ENCODE measurements at regions not wholly inside any gene's neighbourhood (a gene's known extent, or its start where the extent isn't known, plus 50 kb on each side); places are given as distances from the start of the nearest gene placed in this dataset.

DNA sequence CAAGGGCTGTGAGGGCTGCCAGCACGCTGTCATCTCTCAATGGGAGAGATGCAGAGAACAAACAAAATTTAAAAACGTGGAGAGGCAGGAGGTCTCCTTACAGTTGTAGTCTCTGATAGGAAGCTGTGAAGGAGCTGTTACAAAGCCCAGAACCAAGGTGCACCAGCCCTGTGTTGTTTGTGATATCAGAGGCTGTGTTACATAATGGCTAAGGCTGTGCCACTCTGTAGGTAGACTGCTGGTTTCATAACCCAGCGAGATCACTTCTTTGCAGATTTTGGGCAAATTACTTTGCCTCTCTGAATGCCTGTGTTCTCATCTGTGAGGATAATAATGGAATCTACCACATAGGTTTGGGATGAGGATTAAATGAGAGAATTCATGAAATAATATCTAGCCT is 1480.7 kb upstream of the WWC1 start:
- no peaks in the 10 kb centered on the region for H3K27me3 ChIP-seq (ENCODE audit: control insufficient read depth in 1 of 2, insufficient read depth in 2 of 2, low read length in 1 of 2)
- H3K9me3 ChIP-seq (ENCODE audit: control insufficient read depth, low read length): no peaks in the 10 kb centered on the region
- H3K36me3 ChIP-seq (ENCODE audit: control insufficient read depth in 1 of 2, insufficient read depth in 2 of 2, low read length in 1 of 2): no peaks in the 10 kb centered on the region
- ATAC-seq (ENCODE audit: low FRiP score): no peak
- intact Hi-C loops (cut with DNase I): no loop called here
- no peaks in the 10 kb centered on the region for H3K4me1 ChIP-seq (ENCODE audit: control insufficient read depth in 1 of 2, insufficient read depth in 2 of 2, low read length in 2 of 2)
- no peak for DNase-seq
- no peak overlapping the region for H3K4me3 ChIP-seq (ENCODE audit: low read length in 2 of 2)
- 85 to 90% methylated on average over 3 of the region's 3 CpGs for WGBS, 2 donors
- H3K27ac ChIP-seq (ENCODE audit: low read depth in 1 of 2, low read length in 2 of 2): no peak overlapping the region

DNA sequence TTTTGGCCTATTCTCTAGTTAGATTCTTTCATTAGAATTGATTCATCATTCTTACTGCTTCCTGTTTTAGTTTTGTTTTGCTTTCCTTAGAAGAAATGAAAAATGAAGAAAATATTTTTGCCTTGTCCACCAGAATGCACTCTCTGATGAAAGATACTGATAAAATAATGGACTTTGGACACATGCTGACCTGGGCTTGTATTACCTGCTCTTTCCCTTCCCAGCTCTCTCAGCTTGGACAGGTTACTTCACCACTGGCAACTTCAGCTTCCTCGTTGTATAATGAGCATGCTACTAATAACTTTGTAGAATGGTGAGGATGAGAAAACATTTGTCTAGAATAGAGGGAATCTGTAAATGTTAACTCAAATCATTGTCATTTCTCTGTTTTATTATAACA is 1468.1 kb upstream of the WWC1 start:
- DNase-seq: no peak
- Histone ChIP-seq H3K27me3 (ENCODE audit: control insufficient read depth in 1 of 2, insufficient read depth in 2 of 2, low read length in 1 of 2) (no peaks in the 10 kb centered on the region), H3K4me3 (ENCODE audit: low read length in 2 of 2) (no peak overlapping the region), H3K4me1 (ENCODE audit: control insufficient read depth in 1 of 2, insufficient read depth in 2 of 2, low read length in 2 of 2) (no peaks in the 10 kb centered on the region), H3K27ac (ENCODE audit: low read depth in 1 of 2, low read length in 2 of 2) (no peak overlapping the region), H3K36me3 (ENCODE audit: control insufficient read depth in 1 of 2, insufficient read depth in 2 of 2, low read length in 1 of 2) (no peaks in the 10 kb centered on the region), H3K9me3 (ENCODE audit: control insufficient read depth, low read length) (no peaks in the 10 kb centered on the region)
- ATAC-seq (ENCODE audit: low FRiP score): no peak
- 69 to 71% methylated on average over 1 of the region's 1 CpG for WGBS, 2 donors
- intact Hi-C loops (cut with DNase I): no loop called here

DNA sequence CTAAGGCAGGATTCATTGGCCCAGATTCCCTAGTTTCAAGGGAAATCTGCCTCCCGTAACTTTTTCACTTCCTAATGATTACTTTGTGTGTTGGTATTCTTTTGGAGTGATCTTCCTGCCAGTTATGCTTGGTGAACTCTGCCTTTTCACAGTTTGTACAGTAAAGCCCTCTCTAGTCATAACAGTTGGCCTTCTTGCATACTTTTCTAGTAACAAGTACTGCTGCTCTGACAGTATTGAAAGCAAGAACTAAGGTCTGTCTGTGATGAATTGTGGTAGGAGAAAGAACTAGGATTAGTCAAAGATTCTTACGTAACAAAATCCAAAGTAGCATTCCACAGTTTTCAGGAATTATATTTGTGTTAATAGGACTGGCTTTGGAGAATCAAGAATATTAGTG is 1457.2 kb upstream of the WWC1 start:
- ATAC-seq (ENCODE audit: low FRiP score) (no peak), DNase-seq (no peak)
- intact Hi-C loops (cut with DNase I): no loop called here
- H3K36me3 ChIP-seq (ENCODE audit: control insufficient read depth in 1 of 2, insufficient read depth in 2 of 2, low read length in 1 of 2): no peaks in the 10 kb centered on the region
- no peaks in the 10 kb centered on the region for H3K4me1 ChIP-seq (ENCODE audit: control insufficient read depth in 1 of 2, insufficient read depth in 2 of 2, low read length in 2 of 2)
- WGBS, 2 donors: 51 to 60% methylated on average over 2 of the region's 2 CpGs
- no peak overlapping the region for H3K4me3 ChIP-seq (ENCODE audit: low read length in 2 of 2)
- H3K27ac ChIP-seq (ENCODE audit: low read depth in 1 of 2, low read length in 2 of 2): no peak overlapping the region
- no peaks in the 10 kb centered on the region for H3K9me3 ChIP-seq (ENCODE audit: control insufficient read depth, low read length)
- H3K27me3 ChIP-seq (ENCODE audit: control insufficient read depth in 1 of 2, insufficient read depth in 2 of 2, low read length in 1 of 2): no peaks in the 10 kb centered on the region

DNA sequence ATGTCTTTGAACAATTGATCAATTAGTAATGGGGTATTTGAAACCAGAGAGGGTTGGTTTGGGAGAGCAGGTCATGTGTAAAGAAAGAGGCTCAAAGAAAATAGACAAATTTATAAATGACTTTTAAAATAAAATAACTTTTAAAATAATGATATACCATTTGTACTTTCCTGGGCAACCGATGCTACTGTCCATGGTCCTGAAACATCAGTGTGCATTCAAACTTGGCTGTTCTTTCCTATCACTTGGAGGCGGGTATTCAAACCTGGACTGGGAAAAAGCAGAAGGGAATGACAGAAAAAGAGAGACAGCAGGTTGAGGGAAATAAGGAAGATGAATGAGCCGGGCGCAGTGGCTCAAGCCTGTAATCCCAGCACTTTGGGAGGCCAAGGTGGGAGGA is 1446.4 kb upstream of the WWC1 start:
- H3K36me3 ChIP-seq (ENCODE audit: control insufficient read depth in 1 of 2, insufficient read depth in 2 of 2, low read length in 1 of 2): no peaks in the 10 kb centered on the region
- no peak overlapping the region for H3K27ac ChIP-seq (ENCODE audit: low read depth in 1 of 2, low read length in 2 of 2)
- 74 to 77% methylated on average over 4 of the region's 4 CpGs for WGBS, 2 donors
- no peak overlapping the region for H3K4me3 ChIP-seq (ENCODE audit: low read length in 2 of 2)
- H3K27me3 ChIP-seq (ENCODE audit: control insufficient read depth in 1 of 2, insufficient read depth in 2 of 2, low read length in 1 of 2): no peaks in the 10 kb centered on the region
- H3K9me3 ChIP-seq (ENCODE audit: control insufficient read depth, low read length): peaks cover 1% of the 10 kb centered on the region
- intact Hi-C loops (cut with DNase I): no loop called here
- DNase-seq (no peak), ATAC-seq (ENCODE audit: low FRiP score) (no peak)
- H3K4me1 ChIP-seq (ENCODE audit: control insufficient read depth in 1 of 2, insufficient read depth in 2 of 2, low read length in 2 of 2): no peaks in the 10 kb centered on the region

DNA sequence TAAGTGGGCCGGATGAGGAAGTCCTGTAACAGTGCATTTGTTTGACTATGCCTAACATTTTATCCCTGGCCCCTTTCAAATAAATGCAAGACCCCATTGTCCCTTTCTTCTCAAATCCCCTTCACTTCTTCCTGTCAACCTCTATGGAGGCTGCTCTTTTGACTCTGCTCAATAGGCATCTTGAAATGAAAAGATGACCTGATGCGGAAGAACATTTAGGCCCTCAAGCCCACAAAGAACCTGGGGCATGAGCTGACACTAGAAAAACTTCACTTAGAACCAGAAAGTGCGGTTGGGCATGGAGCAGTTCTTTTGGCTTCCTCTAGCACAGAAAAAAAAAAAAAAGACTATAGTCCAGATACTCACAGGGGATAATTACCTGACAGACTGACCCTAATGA is 1434.7 kb upstream of the WWC1 start:
- H3K4me1 ChIP-seq (ENCODE audit: control insufficient read depth in 1 of 2, insufficient read depth in 2 of 2, low read length in 2 of 2): no peaks in the 10 kb centered on the region
- H3K27ac ChIP-seq (ENCODE audit: low read depth in 1 of 2, low read length in 2 of 2): no peak overlapping the region
- no peaks in the 10 kb centered on the region for H3K27me3 ChIP-seq (ENCODE audit: control insufficient read depth in 1 of 2, insufficient read depth in 2 of 2, low read length in 1 of 2)
- no peak for DNase-seq
- no peak overlapping the region for H3K4me3 ChIP-seq (ENCODE audit: low read length in 2 of 2)
- no peaks in the 10 kb centered on the region for H3K9me3 ChIP-seq (ENCODE audit: control insufficient read depth, low read length)
- H3K36me3 ChIP-seq (ENCODE audit: control insufficient read depth in 1 of 2, insufficient read depth in 2 of 2, low read length in 1 of 2): no peaks in the 10 kb centered on the region
- WGBS, 2 donors: 73 to 83% methylated on average over 3 of the region's 3 CpGs
- no peak for ATAC-seq (ENCODE audit: low FRiP score)
- intact Hi-C loops (cut with DNase I): no loop called here

DNA sequence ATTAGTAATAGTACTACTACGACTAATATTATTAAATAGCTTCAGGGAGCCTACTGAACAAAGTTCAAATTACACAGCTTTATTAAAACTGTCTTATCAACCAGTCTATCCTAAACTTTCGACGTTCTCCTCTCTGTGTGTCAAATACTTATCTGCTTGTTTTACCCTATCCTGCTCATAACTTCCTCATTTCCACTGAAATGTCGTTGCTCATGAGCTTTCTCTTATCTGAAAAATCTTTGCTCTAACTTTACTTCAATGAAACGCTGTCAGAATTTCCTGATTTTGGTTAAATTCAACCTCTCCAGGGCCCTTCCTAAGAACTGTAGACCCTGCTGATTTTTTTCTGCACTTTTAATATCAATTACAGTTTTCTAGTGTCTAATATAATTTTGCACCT is 1431.0 kb upstream of the WWC1 start:
- Histone ChIP-seq H3K36me3 (ENCODE audit: control insufficient read depth in 1 of 2, insufficient read depth in 2 of 2, low read length in 1 of 2) (no peaks in the 10 kb centered on the region), H3K27me3 (ENCODE audit: control insufficient read depth in 1 of 2, insufficient read depth in 2 of 2, low read length in 1 of 2) (no peaks in the 10 kb centered on the region), H3K27ac (ENCODE audit: low read depth in 1 of 2, low read length in 2 of 2) (no peak overlapping the region), H3K4me3 (ENCODE audit: low read length in 2 of 2) (no peak overlapping the region), H3K4me1 (ENCODE audit: control insufficient read depth in 1 of 2, insufficient read depth in 2 of 2, low read length in 2 of 2) (no peaks in the 10 kb centered on the region), H3K9me3 (ENCODE audit: control insufficient read depth, low read length) (no peaks in the 10 kb centered on the region)
- DNase-seq: no peak
- no peak for ATAC-seq (ENCODE audit: low FRiP score)
- intact Hi-C loops (cut with DNase I): no loop called here
- 51 to 72% methylated on average over 5 of the region's 5 CpGs for WGBS, 2 donors

DNA sequence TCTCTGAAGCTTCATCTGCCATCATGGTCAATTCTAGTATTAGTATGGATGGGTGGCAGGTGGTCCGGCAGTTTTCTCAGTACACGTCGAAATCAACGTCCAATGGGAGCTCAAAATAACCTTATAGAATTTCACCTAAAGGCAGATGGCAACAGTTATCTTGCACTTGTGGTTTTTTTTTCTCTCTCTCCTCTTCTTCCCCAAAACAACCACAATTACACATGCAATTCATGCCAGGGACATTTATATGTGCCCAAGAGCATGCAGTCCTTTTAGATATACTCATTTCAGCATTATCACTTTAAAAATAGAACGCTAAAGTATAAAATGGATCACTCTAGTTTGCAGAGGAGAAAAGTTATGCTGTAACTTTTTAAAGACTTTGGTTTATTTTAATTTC is 1428.9 kb upstream of the WWC1 start:
- ATAC-seq (ENCODE audit: low FRiP score) (no peak), DNase-seq (no peak)
- no peaks in the 10 kb centered on the region for H3K4me1 ChIP-seq (ENCODE audit: control insufficient read depth in 1 of 2, insufficient read depth in 2 of 2, low read length in 2 of 2)
- intact Hi-C loops (cut with DNase I): no loop called here
- no peaks in the 10 kb centered on the region for H3K27me3 ChIP-seq (ENCODE audit: control insufficient read depth in 1 of 2, insufficient read depth in 2 of 2, low read length in 1 of 2)
- no peak overlapping the region for H3K4me3 ChIP-seq (ENCODE audit: low read length in 2 of 2)
- no peaks in the 10 kb centered on the region for H3K9me3 ChIP-seq (ENCODE audit: control insufficient read depth, low read length)
- WGBS, 2 donors: 90 to 91% methylated on average over 5 of the region's 5 CpGs
- no peak overlapping the region for H3K27ac ChIP-seq (ENCODE audit: low read depth in 1 of 2, low read length in 2 of 2)
- no peaks in the 10 kb centered on the region for H3K36me3 ChIP-seq (ENCODE audit: control insufficient read depth in 1 of 2, insufficient read depth in 2 of 2, low read length in 1 of 2)

DNA sequence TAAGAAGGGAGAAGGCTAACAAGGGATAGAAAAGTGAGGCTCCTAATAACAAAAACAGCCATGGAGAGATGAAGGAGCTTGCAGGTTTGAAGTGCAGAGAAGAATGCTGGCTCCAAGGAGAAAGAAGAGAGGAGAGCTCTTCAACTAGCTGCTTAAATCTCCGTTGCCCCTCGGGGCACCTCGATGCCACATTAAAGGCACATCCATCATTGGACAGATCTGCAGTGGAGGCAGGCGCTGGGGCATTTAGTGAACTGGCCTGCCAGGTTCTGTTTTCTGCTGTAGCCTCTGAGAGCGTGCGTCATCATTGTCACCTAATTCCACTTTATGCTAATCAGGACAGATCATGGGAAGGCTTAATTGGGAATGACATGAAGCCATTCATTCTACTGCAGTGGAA is 1426.2 kb upstream of the WWC1 start:
- no peak for ATAC-seq (ENCODE audit: low FRiP score)
- no peaks in the 10 kb centered on the region for H3K27me3 ChIP-seq (ENCODE audit: control insufficient read depth in 1 of 2, insufficient read depth in 2 of 2, low read length in 1 of 2)
- H3K36me3 ChIP-seq (ENCODE audit: control insufficient read depth in 1 of 2, insufficient read depth in 2 of 2, low read length in 1 of 2): no peaks in the 10 kb centered on the region
- no peak overlapping the region for H3K4me3 ChIP-seq (ENCODE audit: low read length in 2 of 2)
- no peak for DNase-seq
- no peaks in the 10 kb centered on the region for H3K9me3 ChIP-seq (ENCODE audit: control insufficient read depth, low read length)
- 58 to 72% methylated on average over 6 of the region's 6 CpGs for WGBS, 2 donors
- intact Hi-C loops (cut with DNase I): no loop called here
- H3K4me1 ChIP-seq (ENCODE audit: control insufficient read depth in 1 of 2, insufficient read depth in 2 of 2, low read length in 2 of 2): no peaks in the 10 kb centered on the region
- H3K27ac ChIP-seq (ENCODE audit: low read depth in 1 of 2, low read length in 2 of 2): no peak overlapping the region

DNA sequence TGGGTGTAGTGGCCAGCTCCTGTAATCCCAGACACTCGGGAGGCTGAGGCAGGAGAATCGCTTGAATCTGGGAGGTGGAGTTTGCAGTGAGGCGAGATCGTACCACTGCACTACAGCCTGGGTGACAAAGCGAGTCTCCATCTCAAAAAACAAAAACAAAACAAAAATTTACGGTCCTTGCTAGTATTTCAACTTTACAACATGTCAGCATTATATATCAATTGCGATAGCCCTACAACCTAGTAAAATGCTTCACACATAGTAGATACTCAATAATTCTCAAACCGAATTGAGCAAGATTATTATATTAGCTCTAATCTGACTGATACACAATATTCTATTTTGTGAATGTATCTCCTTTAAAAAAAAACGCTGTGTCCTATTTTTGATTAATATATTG is 1411.0 kb upstream of the WWC1 start:
- 76% methylated on average over 9 of the region's 9 CpGs for WGBS, 2 donors
- Histone ChIP-seq H3K9me3 (ENCODE audit: control insufficient read depth, low read length) (no peaks in the 10 kb centered on the region), H3K4me1 (ENCODE audit: control insufficient read depth in 1 of 2, insufficient read depth in 2 of 2, low read length in 2 of 2) (no peaks in the 10 kb centered on the region), H3K4me3 (ENCODE audit: low read length in 2 of 2) (no peak overlapping the region), H3K27me3 (ENCODE audit: control insufficient read depth in 1 of 2, insufficient read depth in 2 of 2, low read length in 1 of 2) (no peaks in the 10 kb centered on the region), H3K36me3 (ENCODE audit: control insufficient read depth in 1 of 2, insufficient read depth in 2 of 2, low read length in 1 of 2) (no peaks in the 10 kb centered on the region), H3K27ac (ENCODE audit: low read depth in 1 of 2, low read length in 2 of 2) (no peak overlapping the region)
- no peak for ATAC-seq (ENCODE audit: low FRiP score)
- intact Hi-C loops (cut with DNase I): no loop called here
- DNase-seq: no peak

All from aorta (tissue), 5 donors.